B cell (primary cell): ENCODE measurements at regions not wholly inside any gene's neighbourhood (a gene's known extent, or its start where the extent isn't known, plus 50 kb on each side); places are given as distances from the start of the nearest gene placed in this dataset.

Experiments
- ATAC-seq: fragments of 200-7000 bp; cut with Tn5 transposase; one replicate; pipeline ENCODE4 v1.10.0; 2021; ENCODE audit warnings: low read depth, mild to moderate bottlenecking, moderate number of reproducible peaks, moderate library complexity
- CTCF ChIA-PET: fragments of 350-600 bp; sonication (Branson Sonifier 250); formaldehyde crosslinking; loops from one replicate; lab custom pipeline; 2021; ENCODE audit warnings: antibody characterized with exemption, inconsistent platforms; lab: Charles Lee
- POLR2A ChIA-PET: fragments of 350-600 bp; sonication (Branson Sonifier 250); formaldehyde crosslinking; loops from one replicate; lab custom pipeline; 2021; ENCODE audit warnings: antibody characterized with exemption; lab: Charles Lee
- DNase-seq: peaks from one replicate; pipeline ENCODE4 v3.0.0; 2013
- H2AFZ ChIP-seq: 2 replicates; pipeline ENCODE4 v1.6.1; 2012; ENCODE audit warnings: mild to moderate bottlenecking, low read depth, low read length; ENCODE audit not compliant: insufficient read depth, poor library complexity, severe bottlenecking
- H3K27ac ChIP-seq, 2 donors: 1 replicate in 1 of 2; 2 replicates in 1 of 2; pipeline ENCODE4 v1.5.1; 2012 to 2013; ENCODE audit warnings: low read length in 2 of 2, mild to moderate bottlenecking in 2 of 2, moderate library complexity in 1 of 2
- H3K27me3 ChIP-seq, 4 experiments: fragments of 200-600 bp in 1 of 4; sonication (generic) in 1 of 4; replicated peaks in 1 of 4; 1 replicate in 2 of 4; 2 replicates in 2 of 4; pipeline versions ENCODE4 v1.6.1 to v1.7.0; 2013 to 2016; ENCODE audit warnings: low read length in 3 of 4, mild to moderate bottlenecking in 2 of 4, mixed read lengths in 1 of 4, moderate library complexity in 1 of 4; ENCODE audit not compliant: insufficient read depth in 4 of 4, control insufficient read depth in 3 of 4; ENCODE audit errors: control extremely low read depth in 1 of 4
- H3K36me3 ChIP-seq, 2 experiments: replicated peaks in 1 of 2; 1 replicate in 1 of 2; 2 replicates in 1 of 2; pipeline versions ENCODE4 v1.6.1 to v1.7.1; 2013; ENCODE audit warnings: low read length in 1 of 2; ENCODE audit not compliant: insufficient read depth in 2 of 2, control insufficient read depth in 1 of 2; ENCODE audit errors: control extremely low read depth in 1 of 2, extremely low read depth in 1 of 2
- H3K4me1 ChIP-seq, 2 donors: fragments of 200-600 bp in 1 of 2; sonication (generic) in 1 of 2; 1 replicate in 1 of 2; 2 replicates in 1 of 2; pipeline versions ENCODE4 v1.5.1 to v1.6.1; 2013 to 2017; ENCODE audit warnings: low read length in 2 of 2; ENCODE audit not compliant: control insufficient read depth in 2 of 2, insufficient read depth in 2 of 2
- H3K4me2 ChIP-seq: replicated peaks from 2 replicates; pipeline ENCODE3; 2012; ENCODE audit warnings: mild to moderate bottlenecking, low read depth, low read length; ENCODE audit not compliant: poor library complexity, severe bottlenecking
- H3K4me3 ChIP-seq, 5 experiments: fragments of 200-600 bp in 1 of 5; sonication (generic) in 1 of 5; 1 replicate in 3 of 5; 2 replicates in 2 of 5; pipeline versions ENCODE4 v1.5.1 to v1.7.0; 2011 to 2016; ENCODE audit warnings: low read length in 4 of 5, mild to moderate bottlenecking in 4 of 5, low read depth in 2 of 5, control low read depth in 1 of 5, moderate library complexity in 1 of 5; ENCODE audit not compliant: insufficient read depth in 1 of 5; ENCODE audit errors: control extremely low read depth in 1 of 5, extremely low read depth in 1 of 5
- H3K79me2 ChIP-seq: fragments of 200-600 bp; sonication (generic); one replicate; pipeline ENCODE4 v1.6.0; 2016; ENCODE audit warnings: low read length; ENCODE audit not compliant: control insufficient read depth, insufficient read depth
- H3K9ac ChIP-seq: fragments of 200-600 bp; sonication (generic); 2 replicates; pipeline ENCODE4 v1.6.1; 2017; ENCODE audit warnings: mild to moderate bottlenecking, low read length, moderate library complexity
- H3K9me3 ChIP-seq, 3 donors: one replicate each; pipeline versions ENCODE4 v1.6.1 to v1.7.1; 2013; ENCODE audit warnings: low read length in 2 of 3; ENCODE audit not compliant: control insufficient read depth in 2 of 3, insufficient read depth in 1 of 3; ENCODE audit errors: control extremely low read depth in 1 of 3
- H4K20me1 ChIP-seq: 2 replicates; pipeline ENCODE4 v1.6.0; 2012; ENCODE audit warnings: mild to moderate bottlenecking, low read length; ENCODE audit not compliant: insufficient read depth, control insufficient read depth, poor library complexity, severe bottlenecking
- H3K27ac Mint-ChIP-seq: one replicate; pipeline ENCODE4 v1.8.0; 2021; ENCODE audit warnings: mixed read lengths
- H3K27me3 Mint-ChIP-seq: one replicate; pipeline ENCODE4 v1.8.0; 2021; ENCODE audit warnings: mixed read lengths
- H3K4me1 Mint-ChIP-seq: one replicate; pipeline ENCODE4 v1.8.0; 2021; ENCODE audit warnings: mixed read lengths
- H3K4me3 Mint-ChIP-seq: one replicate; pipeline ENCODE4 v1.8.0; 2021; ENCODE audit warnings: mixed read lengths
- H3K9me3 Mint-ChIP-seq: one replicate; pipeline ENCODE4 v1.8.0; 2022; ENCODE audit warnings: mixed read lengths; ENCODE audit not compliant: insufficient read depth
- CTCF ChIP-seq: fragments of 200-600 bp; IDR thresholded peaks from one replicate; pipeline ENCODE4 v1.8.0; 2022; ENCODE audit warnings: antibody characterized with exemption, mild to moderate bottlenecking
- EZH2 ChIP-seq: IDR thresholded peaks from 2 replicates; pipeline ENCODE4 v1.6.1; 2012; ENCODE audit warnings: borderline replicate concordance, low read depth, mild to moderate bottlenecking, moderate library complexity, low read length; ENCODE audit not compliant: insufficient read depth, poor library complexity, severe bottlenecking
- WGBS: methylation state at CpG from one replicate; pipeline ENCODE4 v1.1.5; 2013; ENCODE audit warnings: missing lambda C conversion rate; ENCODE audit not compliant: insufficient coverage; 5-methylcytosine and 5-hydroxymethylcytosine counted together
- intact Hi-C: fragments of 100-400 bp; cut with micrococcal nuclease; formaldehyde crosslinking; loops from one replicate; pipeline ENCODE4 v1.10.0; 2022

- H3K9me3 Mint-ChIP-seq: no peaks in the 10 kb centered on the region
- no peaks in the 10 kb centered on the region for H3K79me2 ChIP-seq
- ATAC-seq: no peak
- no peaks in the 10 kb centered on the region for H3K4me1 Mint-ChIP-seq
- POLR2A ChIA-PET: no interaction called here
- no peaks in the 10 kb centered on the region for H4K20me1 ChIP-seq
- no peak overlapping the region for H3K27ac ChIP-seq
- H3K9me3 ChIP-seq: peaks cover 0 to 13% (median 0%) of the 10 kb centered on the region in 3 donors
- CTCF ChIA-PET: no interaction called here
- intact Hi-C loops: no loop called here
- H3K4me3 Mint-ChIP-seq: no peak overlapping the region
- no peaks in the 10 kb centered on the region for H3K36me3 ChIP-seq
- H3K4me1 ChIP-seq: no peaks in the 10 kb centered on the region
- DNase-seq: no peak
- H3K4me2 ChIP-seq: no peak overlapping the region
- WGBS: 100% methylated on average over 1 of the region's 6 CpGs
- no peak overlapping the region for H2AFZ ChIP-seq
- no peaks in the 10 kb centered on the region for H3K27me3 ChIP-seq
- TF ChIP-seq CTCF (no peak), EZH2 (no peak)
- H3K27me3 Mint-ChIP-seq: peaks cover 6% of the 10 kb centered on the region
- no peak overlapping the region for H3K27ac Mint-ChIP-seq
- no peak overlapping the region for H3K4me3 ChIP-seq
- no peak overlapping the region for H3K9ac ChIP-seq
These were observed 79.3 kb upstream of the SEC61G start for GRCh38 chr7:54838175-54838910.

- Histone ChIP-seq H3K9me3 (peaks cover 0 to 3% (median 0%) of the 10 kb centered on the region in 3 donors), H3K4me3 (no peak overlapping the region), H2AFZ (no peak overlapping the region), H4K20me1 (no peaks in the 10 kb centered on the region), H3K9ac (no peak overlapping the region), H3K4me1 (no peaks in the 10 kb centered on the region), H3K27ac (no peak overlapping the region), H3K36me3 (no peaks in the 10 kb centered on the region), H3K79me2 (no peaks in the 10 kb centered on the region), H3K27me3 (no peaks in the 10 kb centered on the region), H3K4me2 (no peak overlapping the region)
- no peak overlapping the region for H3K27ac Mint-ChIP-seq
- ATAC-seq (no peak), DNase-seq (no peak)
- no peaks in the 10 kb centered on the region for H3K9me3 Mint-ChIP-seq
- H3K4me3 Mint-ChIP-seq: no peak overlapping the region
- POLR2A ChIA-PET: no interaction called here
- intact Hi-C loops: no loop called here
- TF ChIP-seq EZH2 (no peak), CTCF (no peak)
- no peaks in the 10 kb centered on the region for H3K4me1 Mint-ChIP-seq
- CTCF ChIA-PET: no interaction called here
- peaks cover 11% of the 10 kb centered on the region for H3K27me3 Mint-ChIP-seq
- WGBS: 80% methylated on average over 9 of the region's 9 CpGs
These were observed 80.7 kb upstream of the SEC61G start for GRCh38 chr7:54839575-54840213.
